HEK293 (cell line): ENCODE measurements at regions not wholly inside any gene's neighbourhood (a gene's known extent, or its start where the extent isn't known, plus 50 kb on each side); places are given as distances from the start of the nearest gene placed in this dataset.

Experiments
- CTCF ChIA-PET: fragments of 350-600 bp; formaldehyde crosslinking; extraction: SDS; loops from one replicate; lab custom pipeline; 2021; ENCODE audit warnings: antibody characterized with exemption; lab: Yijun Ruan, JAX
- POLR2A ChIA-PET: fragments of 300-600 bp; formaldehyde crosslinking; extraction: SDS; loops from one replicate; lab custom pipeline; 2020; ENCODE audit warnings: antibody characterized with exemption, inconsistent platforms; lab: Yijun Ruan, JAX
- H3K27ac ChIP-seq: fragments of 200-500 bp; sonication (Bioruptor generic); 2 replicates; pipeline ENCODE4 v1.5.1; 2014; ENCODE audit warnings: low read depth, low read length, control low read depth, inconsistent platforms; ENCODE audit errors: extremely low read depth
- H3K36me3 ChIP-seq, 2 experiments: fragments of 200-500 bp in 1 of 2; sonication (Bioruptor generic) in 1 of 2; 1 replicate in 1 of 2; 2 replicates in 1 of 2; pipeline ENCODE4 v1.5.1; 2014 to 2017; ENCODE audit warnings: inconsistent platforms in 2 of 2, low read length in 2 of 2; ENCODE audit not compliant: control insufficient read depth in 2 of 2, insufficient read depth in 1 of 2
- H3K4me1 ChIP-seq: fragments of 200-500 bp; sonication (Bioruptor generic); 2 replicates; pipeline ENCODE4 v1.5.1; 2014; ENCODE audit warnings: mild to moderate bottlenecking, low read length, inconsistent platforms; ENCODE audit not compliant: control insufficient read depth, insufficient read depth
- H3K4me3 ChIP-seq: 2 replicates; pipeline ENCODE4 v1.5.1; 2011; ENCODE audit warnings: low read depth, mild to moderate bottlenecking, control low read depth, low read length, moderate library complexity
- H3K9me3 ChIP-seq: fragments of 200-500 bp; sonication (Bioruptor generic); 2 replicates; pipeline ENCODE4 v1.5.1; 2014; ENCODE audit warnings: low read depth, low read length, inconsistent platforms; ENCODE audit not compliant: control insufficient read depth, insufficient read depth
- BCL11A ChIP-seq: fragments of 450-650 bp; formaldehyde crosslinking; IDR thresholded peaks from 2 replicates; pipeline ENCODE4 v1.5.1; 2016; ENCODE audit warnings: low read depth, missing biosample characterization, missing genetic modification characterization
- HOXD13 ChIP-seq: sonication (generic); formaldehyde crosslinking; IDR thresholded peaks from 2 replicates; pipeline ENCODE4 v1.8.0; 2022; ENCODE audit warnings: missing genetic modification reagents, borderline replicate concordance
- IKZF3 ChIP-seq: fragments of 450-650 bp; IDR thresholded peaks from 2 replicates; pipeline ENCODE4 v1.5.0; 2018; ENCODE audit warnings: missing biosample characterization, mild to moderate bottlenecking, missing genetic modification characterization, moderate library complexity
- PRDM1 ChIP-seq: fragments of 450-650 bp; formaldehyde crosslinking; IDR thresholded peaks from 2 replicates; pipeline ENCODE4; 2016; ENCODE audit warnings: missing biosample characterization, missing genetic modification characterization
- RBAK ChIP-seq: fragments of 450-650 bp; formaldehyde crosslinking; IDR thresholded peaks from 2 replicates; pipeline ENCODE4 v1.5.1; 2016; ENCODE audit warnings: missing biosample characterization, missing genetic modification characterization
- REPIN1 ChIP-seq: fragments of 450-650 bp; formaldehyde crosslinking; IDR thresholded peaks from 2 replicates; pipeline ENCODE4 v1.5.1; 2017; ENCODE audit warnings: missing biosample characterization, missing genetic modification characterization, low read depth
- TRIM28 ChIP-seq: IDR thresholded peaks from 2 replicates; pipeline ENCODE4 v1.6.1; 2011; ENCODE audit warnings: low read length, control low read depth, borderline replicate concordance
- ZBTB1 ChIP-seq: fragments of 450-650 bp; formaldehyde crosslinking; IDR thresholded peaks from 2 replicates; pipeline ENCODE4 v1.5.1; 2016; ENCODE audit warnings: missing biosample characterization, missing genetic modification characterization
- ZBTB20 ChIP-seq: fragments of 450-650 bp; formaldehyde crosslinking; IDR thresholded peaks from 2 replicates; pipeline ENCODE4 v1.5.1; 2016; ENCODE audit warnings: missing biosample characterization, missing genetic modification characterization
- ZNF2 ChIP-seq: fragments of 450-650 bp; formaldehyde crosslinking; IDR thresholded peaks from 2 replicates; pipeline ENCODE4 v1.5.1; 2016; ENCODE audit warnings: missing biosample characterization, missing genetic modification characterization
- ZNF202 ChIP-seq: fragments of 450-650 bp; formaldehyde crosslinking; IDR thresholded peaks from 2 replicates; pipeline ENCODE4 v1.5.1; 2016; ENCODE audit warnings: missing biosample characterization, missing genetic modification characterization, borderline replicate concordance
- ZNF221 ChIP-seq: fragments of 450-650 bp; formaldehyde crosslinking; IDR thresholded peaks from 2 replicates; pipeline ENCODE4 v1.5.1; 2017; ENCODE audit warnings: missing biosample characterization, missing genetic modification characterization, borderline replicate concordance
- ZNF266 ChIP-seq: fragments of 450-650 bp; formaldehyde crosslinking; IDR thresholded peaks from 2 replicates; pipeline ENCODE4 v1.5.1; 2016; ENCODE audit warnings: missing biosample characterization, missing genetic modification characterization, low read depth
- ZNF416 ChIP-seq: fragments of 450-650 bp; formaldehyde crosslinking; IDR thresholded peaks from 2 replicates; pipeline ENCODE4 v1.5.1; 2016; ENCODE audit warnings: missing biosample characterization, missing genetic modification characterization
- ZNF423 ChIP-seq: fragments of 450-650 bp; formaldehyde crosslinking; IDR thresholded peaks from 2 replicates; pipeline ENCODE4 v1.5.1; 2016; ENCODE audit warnings: missing biosample characterization, missing genetic modification characterization
- ZNF510 ChIP-seq: fragments of 450-650 bp; formaldehyde crosslinking; IDR thresholded peaks from 2 replicates; pipeline ENCODE4 v1.5.1; 2018; ENCODE audit warnings: mild to moderate bottlenecking, missing genetic modification characterization, missing biosample characterization; ENCODE audit not compliant: insufficient replicate concordance
- ZNF514 ChIP-seq: fragments of 450-650 bp; formaldehyde crosslinking; IDR thresholded peaks from 2 replicates; pipeline ENCODE4 v1.5.1; 2016; ENCODE audit warnings: missing biosample characterization, missing genetic modification characterization
- ZNF555 ChIP-seq: fragments of 450-650 bp; formaldehyde crosslinking; conservative IDR thresholded peaks from 2 replicates; pipeline ENCODE4 v1.5.1; 2017; ENCODE audit warnings: missing biosample characterization, mild to moderate bottlenecking, missing genetic modification characterization, inconsistent platforms
- ZNF624 ChIP-seq: fragments of 450-650 bp; formaldehyde crosslinking; IDR thresholded peaks from 2 replicates; pipeline ENCODE4 v1.5.1; 2017; ENCODE audit warnings: missing biosample characterization, missing genetic modification characterization
- ZNF76 ChIP-seq: fragments of 450-650 bp; formaldehyde crosslinking; IDR thresholded peaks from 2 replicates; pipeline ENCODE4; 2016; ENCODE audit warnings: low read depth, missing biosample characterization, missing genetic modification characterization, borderline replicate concordance
- ZNF792 ChIP-seq: fragments of 450-650 bp; formaldehyde crosslinking; IDR thresholded peaks from 2 replicates; pipeline ENCODE4 v1.5.1; 2016; ENCODE audit warnings: missing biosample characterization, missing genetic modification characterization
- TF ChIP-seq, protein P1 (sequence below): fragments of 450-650 bp; formaldehyde crosslinking; IDR thresholded peaks from 2 replicates; pipeline ENCODE4 v1.5.1; 2016; ENCODE audit warnings: missing biosample characterization, missing genetic modification characterization
- TF ChIP-seq, protein P2 (sequence below): fragments of 450-650 bp; formaldehyde crosslinking; IDR thresholded peaks from 2 replicates; pipeline ENCODE4 v1.5.1; 2017; ENCODE audit warnings: missing biosample characterization, missing genetic modification characterization
- TF ChIP-seq, protein P3 (sequence below): fragments of 450-650 bp; formaldehyde crosslinking; IDR thresholded peaks from 2 replicates; pipeline ENCODE4 v1.5.1; 2016; ENCODE audit warnings: missing biosample characterization, missing genetic modification characterization, borderline replicate concordance

DNA sequence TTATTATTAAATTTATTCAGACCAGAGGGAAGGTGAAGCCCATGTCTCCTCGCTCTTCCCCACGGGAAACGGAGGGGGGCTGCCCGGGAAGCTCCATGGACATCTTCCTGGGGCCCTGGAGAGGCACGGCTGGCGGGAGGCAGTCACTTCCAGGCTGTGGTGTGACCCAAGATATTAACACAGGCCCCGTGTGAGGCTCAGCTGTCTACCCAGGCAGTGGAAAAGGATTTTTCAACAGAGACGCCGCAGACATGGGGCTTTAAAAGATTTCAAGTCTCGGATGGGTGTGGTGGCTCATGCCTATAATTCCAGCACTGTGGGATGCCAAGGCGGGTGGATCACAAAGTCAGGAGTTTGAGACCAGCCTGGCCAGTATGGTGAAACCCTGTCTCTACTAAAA lies 117.9 kb downstream of the ERMARD start:
- Histone ChIP-seq H3K4me1 (no peaks in the 10 kb centered on the region), H3K4me3 (no peak overlapping the region), H3K27ac (no peak overlapping the region), H3K36me3 (no peaks in the 10 kb centered on the region), H3K9me3 (no peaks in the 10 kb centered on the region)
- CTCF ChIA-PET: no interaction called here
- TF ChIP-seq ZNF514 (tag by site-specific recombination) (no peak), ZNF202 (tag by site-specific recombination) (no peak), RBAK (tag by site-specific recombination) (no peak)
- POLR2A ChIA-PET: no interaction called here

DNA sequence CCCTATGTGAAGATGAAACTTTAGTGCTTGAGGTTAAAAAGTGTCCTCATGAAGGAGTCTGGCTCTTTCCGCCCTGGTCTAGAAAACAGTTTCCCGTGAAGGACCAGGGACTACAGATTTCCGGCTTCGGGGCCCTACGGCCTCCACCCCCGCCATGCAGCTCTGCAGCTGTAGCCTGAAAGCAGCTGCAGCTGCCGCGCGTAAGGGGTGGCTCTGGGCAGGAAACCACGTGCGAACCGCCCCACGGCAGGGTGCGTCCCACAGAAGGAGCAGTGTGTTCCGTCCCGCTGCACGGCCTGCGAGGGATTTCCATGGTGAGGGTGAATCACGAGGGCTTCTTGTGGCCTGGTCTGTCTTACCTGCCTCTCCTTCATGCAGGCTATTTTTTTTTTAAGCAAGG lies 117.0 kb downstream of the ERMARD start:
- Histone ChIP-seq H3K27ac (no peak overlapping the region), H3K9me3 (no peaks in the 10 kb centered on the region), H3K4me3 (no peak overlapping the region), H3K4me1 (no peaks in the 10 kb centered on the region), H3K36me3 (no peaks in the 10 kb centered on the region)
- ChIA-PET POLR2A (no interaction called here), CTCF (no interaction called here)
- TF ChIP-seq TRIM28 (no peak), ZNF76 (tag by site-specific recombination) (no peak), ZNF266 (no peak), ZNF792 (no peak), PRDM1 (no peak), ZNF2 (tag by site-specific recombination) (no peak)

DNA sequence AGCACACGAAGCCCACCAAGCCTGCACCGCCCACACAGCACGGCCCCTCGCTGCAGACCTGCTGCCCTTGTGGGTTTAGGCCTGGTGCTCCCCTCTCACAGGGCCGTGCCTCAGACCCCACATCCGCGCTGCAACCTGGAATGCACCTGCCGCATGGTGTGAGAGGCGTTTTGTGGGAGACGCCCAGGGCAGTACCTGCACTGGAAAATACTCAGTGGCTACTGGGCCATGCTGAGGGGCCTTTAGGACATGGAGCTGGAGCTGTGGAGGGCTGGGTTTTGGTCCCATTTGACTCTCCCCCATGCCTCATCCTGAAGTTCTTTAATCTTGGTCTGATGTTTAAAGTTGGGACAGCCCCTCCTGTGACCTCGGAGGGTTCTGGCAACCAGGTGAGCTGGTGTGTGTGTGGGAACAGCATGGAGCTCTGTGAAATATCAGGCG lies 116.3 kb downstream of the ERMARD start:
- H3K4me3 ChIP-seq: no peak overlapping the region
- no peaks in the 10 kb centered on the region for H3K9me3 ChIP-seq
- no peak overlapping the region for H3K27ac ChIP-seq
- no peaks in the 10 kb centered on the region for H3K4me1 ChIP-seq
- no peaks in the 10 kb centered on the region for H3K36me3 ChIP-seq
- ChIA-PET POLR2A (no interaction called here), CTCF (no interaction called here)
- TF ChIP-seq, protein P1, sequence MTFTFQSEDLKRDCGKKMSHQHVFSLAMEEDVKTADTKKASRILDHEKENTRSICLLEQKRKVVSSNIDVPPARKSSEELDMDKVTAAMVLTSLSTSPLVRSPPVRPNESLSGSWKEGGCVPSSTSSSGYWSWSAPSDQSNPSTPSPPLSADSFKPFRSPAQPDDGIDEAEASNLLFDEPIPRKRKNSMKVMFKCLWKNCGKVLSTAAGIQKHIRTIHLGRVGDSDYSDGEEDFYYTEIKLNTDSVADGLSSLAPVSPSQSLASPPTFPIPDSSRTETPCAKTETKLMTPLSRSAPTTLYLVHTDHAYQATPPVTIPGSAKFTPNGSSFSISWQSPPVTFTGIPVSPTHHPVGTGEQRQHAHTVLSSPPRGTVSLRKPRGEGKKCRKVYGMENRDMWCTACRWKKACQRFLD: no peak
- TF ChIP-seq ZNF555 (no peak), BCL11A (tag by site-specific recombination) (no peak), REPIN1 (tag by site-specific recombination) (no peak), IKZF3 (no peak), ZBTB20 (no peak), ZNF510 (tag by site-specific recombination) (no peak), ZNF624 (tag by site-specific recombination) (no peak), ZBTB1 (tag by site-specific recombination) (no peak), ZNF221 (tag by site-specific recombination) (no peak), HOXD13 (CRISPR knock-in tag) (no peak), ZNF423 (tag by site-specific recombination) (no peak), ZNF416 (tag by site-specific recombination) (no peak)
- TF ChIP-seq, protein P2, sequence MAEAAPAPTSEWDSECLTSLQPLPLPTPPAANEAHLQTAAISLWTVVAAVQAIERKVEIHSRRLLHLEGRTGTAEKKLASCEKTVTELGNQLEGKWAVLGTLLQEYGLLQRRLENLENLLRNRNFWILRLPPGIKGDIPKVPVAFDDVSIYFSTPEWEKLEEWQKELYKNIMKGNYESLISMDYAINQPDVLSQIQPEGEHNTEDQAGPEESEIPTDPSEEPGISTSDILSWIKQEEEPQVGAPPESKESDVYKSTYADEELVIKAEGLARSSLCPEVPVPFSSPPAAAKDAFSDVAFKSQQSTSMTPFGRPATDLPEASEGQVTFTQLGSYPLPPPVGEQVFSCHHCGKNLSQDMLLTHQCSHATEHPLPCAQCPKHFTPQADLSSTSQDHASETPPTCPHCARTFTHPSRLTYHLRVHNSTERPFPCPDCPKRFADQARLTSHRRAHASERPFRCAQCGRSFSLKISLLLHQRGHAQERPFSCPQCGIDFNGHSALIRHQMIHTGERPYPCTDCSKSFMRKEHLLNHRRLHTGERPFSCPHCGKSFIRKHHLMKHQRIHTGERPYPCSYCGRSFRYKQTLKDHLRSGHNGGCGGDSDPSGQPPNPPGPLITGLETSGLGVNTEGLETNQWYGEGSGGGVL: no peak
- TF ChIP-seq, protein P3, sequence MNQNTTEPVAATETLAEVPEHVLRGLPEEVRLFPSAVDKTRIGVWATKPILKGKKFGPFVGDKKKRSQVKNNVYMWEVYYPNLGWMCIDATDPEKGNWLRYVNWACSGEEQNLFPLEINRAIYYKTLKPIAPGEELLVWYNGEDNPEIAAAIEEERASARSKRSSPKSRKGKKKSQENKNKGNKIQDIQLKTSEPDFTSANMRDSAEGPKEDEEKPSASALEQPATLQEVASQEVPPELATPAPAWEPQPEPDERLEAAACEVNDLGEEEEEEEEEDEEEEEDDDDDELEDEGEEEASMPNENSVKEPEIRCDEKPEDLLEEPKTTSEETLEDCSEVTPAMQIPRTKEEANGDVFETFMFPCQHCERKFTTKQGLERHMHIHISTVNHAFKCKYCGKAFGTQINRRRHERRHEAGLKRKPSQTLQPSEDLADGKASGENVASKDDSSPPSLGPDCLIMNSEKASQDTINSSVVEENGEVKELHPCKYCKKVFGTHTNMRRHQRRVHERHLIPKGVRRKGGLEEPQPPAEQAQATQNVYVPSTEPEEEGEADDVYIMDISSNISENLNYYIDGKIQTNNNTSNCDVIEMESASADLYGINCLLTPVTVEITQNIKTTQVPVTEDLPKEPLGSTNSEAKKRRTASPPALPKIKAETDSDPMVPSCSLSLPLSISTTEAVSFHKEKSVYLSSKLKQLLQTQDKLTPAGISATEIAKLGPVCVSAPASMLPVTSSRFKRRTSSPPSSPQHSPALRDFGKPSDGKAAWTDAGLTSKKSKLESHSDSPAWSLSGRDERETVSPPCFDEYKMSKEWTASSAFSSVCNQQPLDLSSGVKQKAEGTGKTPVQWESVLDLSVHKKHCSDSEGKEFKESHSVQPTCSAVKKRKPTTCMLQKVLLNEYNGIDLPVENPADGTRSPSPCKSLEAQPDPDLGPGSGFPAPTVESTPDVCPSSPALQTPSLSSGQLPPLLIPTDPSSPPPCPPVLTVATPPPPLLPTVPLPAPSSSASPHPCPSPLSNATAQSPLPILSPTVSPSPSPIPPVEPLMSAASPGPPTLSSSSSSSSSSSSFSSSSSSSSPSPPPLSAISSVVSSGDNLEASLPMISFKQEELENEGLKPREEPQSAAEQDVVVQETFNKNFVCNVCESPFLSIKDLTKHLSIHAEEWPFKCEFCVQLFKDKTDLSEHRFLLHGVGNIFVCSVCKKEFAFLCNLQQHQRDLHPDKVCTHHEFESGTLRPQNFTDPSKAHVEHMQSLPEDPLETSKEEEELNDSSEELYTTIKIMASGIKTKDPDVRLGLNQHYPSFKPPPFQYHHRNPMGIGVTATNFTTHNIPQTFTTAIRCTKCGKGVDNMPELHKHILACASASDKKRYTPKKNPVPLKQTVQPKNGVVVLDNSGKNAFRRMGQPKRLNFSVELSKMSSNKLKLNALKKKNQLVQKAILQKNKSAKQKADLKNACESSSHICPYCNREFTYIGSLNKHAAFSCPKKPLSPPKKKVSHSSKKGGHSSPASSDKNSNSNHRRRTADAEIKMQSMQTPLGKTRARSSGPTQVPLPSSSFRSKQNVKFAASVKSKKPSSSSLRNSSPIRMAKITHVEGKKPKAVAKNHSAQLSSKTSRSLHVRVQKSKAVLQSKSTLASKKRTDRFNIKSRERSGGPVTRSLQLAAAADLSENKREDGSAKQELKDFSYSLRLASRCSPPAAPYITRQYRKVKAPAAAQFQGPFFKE (tag by site-specific recombination): no peak
